ENCODE measurements at regions not wholly inside any gene's neighbourhood (a gene's known extent, or its start where the extent isn't known, plus 50 kb on each side); places are given as distances from the start of the nearest gene placed in this dataset.

- WGBS (ENCODE audit: insufficient coverage) = no CpG with 5 or more reads among the region's 4 CpGs
- POLR2A ChIA-PET = no interaction called here
These were observed 427.7 kb downstream of the SH3GL2 start for GRCh38 chr9:18006591-18006990.

GRCh38 chr9:18007621-18008020 lies 428.8 kb downstream of the SH3GL2 start:
- no peak for TF ChIP-seq CTCF (IDR thresholded peaks at IDR 0.05)
- no peak for TF ChIP-seq EZH2 (IDR thresholded peaks at IDR 0.05; ENCODE audit: borderline replicate concordance, insufficient read depth, low read depth, low read length, poor library complexity, severe bottlenecking)
- POLR2A ChIA-PET = no interaction called here
- CTCF ChIA-PET = no interaction called here

More at GRCh38 chr9:18006591-18006990, 427.7 kb downstream of the SH3GL2 start:
- H3K9ac ChIP-seq (ENCODE audit: low read length) = no peak overlapping the region
- H3K36me3 ChIP-seq (replicated peaks in 1 of 2; ENCODE audit: control extremely low read depth in 1 of 2, control insufficient read depth in 1 of 2, extremely low read depth in 1 of 2, insufficient read depth in 2 of 2, low read length in 1 of 2) = no peaks in the 10 kb centered on the region
- H3K4me1 ChIP-seq (ENCODE audit: control insufficient read depth in 2 of 2, insufficient read depth in 2 of 2, low read length in 2 of 2) = no peaks in the 10 kb centered on the region
- no peak overlapping the region for H2AFZ ChIP-seq (ENCODE audit: insufficient read depth, low read depth, low read length, poor library complexity, severe bottlenecking)
- H3K27ac ChIP-seq (ENCODE audit: low read length in 2 of 2) = no peak overlapping the region
- H3K27ac Mint-ChIP-seq = no peak overlapping the region
- intact Hi-C loops (cut with micrococcal nuclease) = no loop called here
- CTCF ChIA-PET = no interaction called here
- no peaks in the 10 kb centered on the region for H3K9me3 ChIP-seq (ENCODE audit: control extremely low read depth in 1 of 3, control insufficient read depth in 2 of 3, insufficient read depth in 1 of 3, low read length in 2 of 3)
- ATAC-seq (ENCODE audit: low read depth) = no peak
- H3K9me3 Mint-ChIP-seq (ENCODE audit: insufficient read depth) = no peaks in the 10 kb centered on the region
- H3K4me3 Mint-ChIP-seq = no peak overlapping the region
- H4K20me1 ChIP-seq (ENCODE audit: control insufficient read depth, insufficient read depth, low read length, poor library complexity, severe bottlenecking) = no peaks in the 10 kb centered on the region
- H3K4me2 ChIP-seq (replicated peaks; ENCODE audit: low read depth, low read length, poor library complexity, severe bottlenecking) = no peak overlapping the region
- no peaks in the 10 kb centered on the region for H3K4me1 Mint-ChIP-seq
- DNase-seq = no peak
- no peak overlapping the region for H3K4me3 ChIP-seq (ENCODE audit: control extremely low read depth in 1 of 5, extremely low read depth in 1 of 5, insufficient read depth in 1 of 5, low read depth in 2 of 5, low read length in 4 of 5)
- TF ChIP-seq CTCF (IDR thresholded peaks at IDR 0.05) (no peak), EZH2 (IDR thresholded peaks at IDR 0.05; ENCODE audit: borderline replicate concordance, insufficient read depth, low read depth, low read length, poor library complexity, severe bottlenecking) (no peak)
- no peaks in the 10 kb centered on the region for H3K79me2 ChIP-seq (ENCODE audit: control insufficient read depth, insufficient read depth, low read length)
- H3K27me3 ChIP-seq (replicated peaks in 1 of 4; ENCODE audit: control extremely low read depth in 1 of 4, control insufficient read depth in 3 of 4, insufficient read depth in 4 of 4, low read length in 3 of 4) = no peaks in the 10 kb centered on the region
- H3K27me3 Mint-ChIP-seq = no peaks in the 10 kb centered on the region

More at GRCh38 chr9:18007621-18008020, 428.8 kb downstream of the SH3GL2 start:
- Histone ChIP-seq H3K36me3 (replicated peaks in 1 of 2; ENCODE audit: control extremely low read depth in 1 of 2, control insufficient read depth in 1 of 2, extremely low read depth in 1 of 2, insufficient read depth in 2 of 2, low read length in 1 of 2) (no peaks in the 10 kb centered on the region), H3K4me2 (replicated peaks; ENCODE audit: low read depth, low read length, poor library complexity, severe bottlenecking) (no peak overlapping the region), H3K79me2 (ENCODE audit: control insufficient read depth, insufficient read depth, low read length) (no peaks in the 10 kb centered on the region), H3K27ac (ENCODE audit: low read length in 2 of 2) (no peak overlapping the region), H3K9ac (ENCODE audit: low read length) (no peak overlapping the region), H3K9me3 (ENCODE audit: control extremely low read depth in 1 of 3, control insufficient read depth in 2 of 3, insufficient read depth in 1 of 3, low read length in 2 of 3) (no peaks in the 10 kb centered on the region), H3K4me3 (ENCODE audit: control extremely low read depth in 1 of 5, extremely low read depth in 1 of 5, insufficient read depth in 1 of 5, low read depth in 2 of 5, low read length in 4 of 5) (no peak overlapping the region), H4K20me1 (ENCODE audit: control insufficient read depth, insufficient read depth, low read length, poor library complexity, severe bottlenecking) (no peaks in the 10 kb centered on the region), H3K4me1 (ENCODE audit: control insufficient read depth in 2 of 2, insufficient read depth in 2 of 2, low read length in 2 of 2) (no peaks in the 10 kb centered on the region), H2AFZ (ENCODE audit: insufficient read depth, low read depth, low read length, poor library complexity, severe bottlenecking) (no peak overlapping the region), H3K27me3 (replicated peaks in 1 of 4; ENCODE audit: control extremely low read depth in 1 of 4, control insufficient read depth in 3 of 4, insufficient read depth in 4 of 4, low read length in 3 of 4) (no peaks in the 10 kb centered on the region)
- no peaks in the 10 kb centered on the region for H3K9me3 Mint-ChIP-seq (ENCODE audit: insufficient read depth)
- H3K4me3 Mint-ChIP-seq = no peak overlapping the region
- no peaks in the 10 kb centered on the region for H3K27me3 Mint-ChIP-seq
- intact Hi-C loops (cut with micrococcal nuclease) = no loop called here
- H3K4me1 Mint-ChIP-seq = no peaks in the 10 kb centered on the region
- no peak for ATAC-seq (ENCODE audit: low read depth)
- no peak overlapping the region for H3K27ac Mint-ChIP-seq
- no peak for DNase-seq

All from B cell (primary cell).